H1 (cell line): ENCODE measurements at regions not wholly inside any gene's neighbourhood (a gene's known extent, or its start where the extent isn't known, plus 50 kb on each side); places are given as distances from the start of the nearest gene placed in this dataset.

Experiments
- CBX8 ChIP-seq: fragments of 300-800, 300-1000 bp; sonication (generic); IDR thresholded peaks from 2 replicates; pipeline ENCODE4 v1.7.1; 2016; ENCODE audit warnings: low read depth, low read length, borderline replicate concordance

- TF ChIP-seq CBX8 = no peak
- TF ChIP-seq, all 59 proteins: peak for 0
Observed at GRCh38 chr14:104515811-104516780, 63.5 kb upstream of the C14orf180 start (continued).
